ENCODE measurements at regions not wholly inside any gene's neighbourhood (a gene's known extent, or its start where the extent isn't known, plus 50 kb on each side); places are given as distances from the start of the nearest gene placed in this dataset.

- ATAC-seq, result no peak
Measured at GRCh38 chr3:154559623-154560022, 129.6 kb upstream of the GPR149 start.

GRCh38 chr3:154552338-154552737 is 122.3 kb upstream of the GPR149 start:
- TF ChIP-seq HOXB13 (CRISPR knock-in tag; IDR thresholded peaks at IDR 0.05; ENCODE audit: low read depth) (no peak), ZFP36 (IDR thresholded peaks at IDR 0.05; ENCODE audit: borderline replicate concordance, partially characterized antibody) (no peak), REST (IDR thresholded peaks at IDR 0.05) (no peak), PBX3 (IDR thresholded peaks at IDR 0.05) (no peak), MYC (IDR thresholded peaks at IDR 0.05; ENCODE audit: borderline replicate concordance, low read length) (no peak), PHF8 (IDR thresholded peaks at IDR 0.05; ENCODE audit: borderline replicate concordance, low read depth) (no peak), TP53 (CRISPR knock-in tag; IDR thresholded peaks at IDR 0.05) (no peak), BCL3 (IDR thresholded peaks at IDR 0.05) (no peak), HES2 (IDR thresholded peaks at IDR 0.05) (no peak), EP300 (IDR thresholded peaks at IDR 0.05) (no peak), HEYL (CRISPR knock-in tag; IDR thresholded peaks at IDR 0.05) (no peak)
- H3K9me3 ChIP-seq, result no peaks in the 10 kb centered on the region
- ChIA-PET POLR2A (no interaction called here), CTCF (no interaction called here)
- FAIRE-seq (no peak), ATAC-seq (no peak), DNase-seq (ENCODE audit: low read depth in 1 of 2, low spot score in 1 of 2) (no peak)
- H3K27ac ChIP-seq, result no peak overlapping the region
- no peak overlapping the region for H3K4me3 ChIP-seq
- no peak overlapping the region for H3K4me2 ChIP-seq
- no peaks in the 10 kb centered on the region for H3K4me1 ChIP-seq
- 8% methylated on average over 1 of the region's 1 CpG for WGBS (ENCODE audit: missing lambda C conversion rate)

More at GRCh38 chr3:154559623-154560022, 129.6 kb upstream of the GPR149 start:
- H3K4me1 ChIP-seq, result no peaks in the 10 kb centered on the region
- ChIA-PET POLR2A (no interaction called here), CTCF (no interaction called here)
- H3K4me3 ChIP-seq, result no peak overlapping the region
- DNase-seq (ENCODE audit: low read depth in 1 of 2, low spot score in 1 of 2) (no peak), FAIRE-seq (no peak)
- no peaks in the 10 kb centered on the region for H3K9me3 ChIP-seq
- 10% methylated on average over 2 of the region's 2 CpGs for WGBS (ENCODE audit: missing lambda C conversion rate)
- no peak overlapping the region for H3K4me2 ChIP-seq
- TF ChIP-seq CHD2 (IDR thresholded peaks at IDR 0.05; ENCODE audit: low read length, partially characterized antibody), result no peak
- no peak for TF ChIP-seq FOSB (CRISPR knock-in tag; IDR thresholded peaks at IDR 0.05)
- TF ChIP-seq RFX5 (IDR thresholded peaks at IDR 0.05), result no peak
- TF ChIP-seq RNF2 (IDR thresholded peaks at IDR 0.05; ENCODE audit: borderline replicate concordance, low read depth), result no peak
- no peak for TF ChIP-seq HDAC2 (IDR thresholded peaks at IDR 0.05)
- no peak for TF ChIP-seq HES2 (IDR thresholded peaks at IDR 0.05)
- no peak for TF ChIP-seq MAFK (IDR thresholded peaks at IDR 0.05; ENCODE audit: partially characterized antibody)
- H3K27ac ChIP-seq, result no peak overlapping the region

GRCh38 chr3:154549391-154549790 is 119.4 kb upstream of the GPR149 start:
- FAIRE-seq (no peak), ATAC-seq (no peak), DNase-seq (ENCODE audit: low read depth in 1 of 2, low spot score in 1 of 2) (no peak)
- Histone ChIP-seq H3K27ac (no peak overlapping the region), H3K4me2 (no peak overlapping the region), H3K4me1 (no peaks in the 10 kb centered on the region), H3K4me3 (no peak overlapping the region), H3K9me3 (no peaks in the 10 kb centered on the region)
- WGBS (ENCODE audit: missing lambda C conversion rate), result 15% methylated on average over 3 of the region's 3 CpGs
- ChIA-PET POLR2A (no interaction called here), CTCF (no interaction called here)
- no peak for TF ChIP-seq EHMT2 (IDR thresholded peaks at IDR 0.05; ENCODE audit: low read depth)
- TF ChIP-seq RARB (CRISPR knock-in tag; IDR thresholded peaks at IDR 0.05), result no peak
- no peak for TF ChIP-seq CEBPB (IDR thresholded peaks at IDR 0.05)
- TF ChIP-seq RAD21 (conservative IDR thresholded peaks at IDR 0.05 in 1 of 2, IDR thresholded peaks at IDR 0.05 in 1 of 2), result no peak
- no peak for TF ChIP-seq HES2 (IDR thresholded peaks at IDR 0.05)
- no peak for TF ChIP-seq FOSB (CRISPR knock-in tag; IDR thresholded peaks at IDR 0.05)
- no peak for TF ChIP-seq JUNB (IDR thresholded peaks at IDR 0.05)
- TF ChIP-seq CTCF (IDR thresholded peaks at IDR 0.05), result no peak
- TF ChIP-seq SREBF2 (IDR thresholded peaks at IDR 0.05), result no peak
- TF ChIP-seq BHLHE40 (IDR thresholded peaks at IDR 0.05; ENCODE audit: low read depth, low read length), result no peak
- TF ChIP-seq MYC (IDR thresholded peaks at IDR 0.05; ENCODE audit: borderline replicate concordance, low read length), result no peak
- TF ChIP-seq USF2 (IDR thresholded peaks at IDR 0.05), result no peak

Data from A549 (cell line).